ENCODE measurements at regions not wholly inside any gene's neighbourhood (a gene's known extent, or its start where the extent isn't known, plus 50 kb on each side); places are given as distances from the start of the nearest gene placed in this dataset.

- no peak for DNase-seq
Measured at GRCh38 chr22:49152939-49153770, 674.5 kb downstream of the BRD1 start.

GRCh38 chr22:49152127-49152938, 675.3 kb downstream of the BRD1 start:
- DNase-seq: no peak

- DNase-seq: no peak
Measured at GRCh38 chr22:49151256-49152126, 676.2 kb downstream of the BRD1 start.

GRCh38 chr22:49150801-49151221, 676.9 kb downstream of the BRD1 start:
- no peak for DNase-seq

GRCh38 chr22:49149721-49150608, 677.7 kb downstream of the BRD1 start:
- DNase-seq: no peak

GRCh38 chr22:49148895-49149418, 678.7 kb downstream of the BRD1 start:
- no peak for DNase-seq

- no peak for DNase-seq
Measured at GRCh38 chr22:49147617-49148175, 680.0 kb downstream of the BRD1 start.

- DNase-seq: no peak
Measured at GRCh38 chr22:49147171-49147570, 680.5 kb downstream of the BRD1 start.

GRCh38 chr22:49146511-49146910, 681.2 kb downstream of the BRD1 start:
- DNase-seq: no peak

GRCh38 chr22:49143812-49144211, 683.9 kb downstream of the BRD1 start:
- no peak for DNase-seq

GRCh38 chr22:49142891-49143290, 684.8 kb downstream of the BRD1 start:
- no peak for DNase-seq

GRCh38 chr22:49142296-49142695, 685.4 kb downstream of the BRD1 start:
- DNase-seq: no peak

GRCh38 chr22:49141761-49142160, 685.9 kb downstream of the BRD1 start:
- DNase-seq: no peak

GRCh38 chr22:49140911-49141665, 686.6 kb downstream of the BRD1 start:
- DNase-seq: no peak

- DNase-seq: no peak
Measured at GRCh38 chr22:49139492-49140151, 688.1 kb downstream of the BRD1 start.

GRCh38 chr22:49138250-49138790, 689.4 kb downstream of the BRD1 start:
- DNase-seq: no peak

GRCh38 chr22:49137206-49137840, 690.4 kb downstream of the BRD1 start:
- DNase-seq: no peak

- DNase-seq: no peak
Measured at GRCh38 chr22:49136816-49137180, 690.9 kb downstream of the BRD1 start.

Data from skin of body (tissue), 1 donor.